ENCODE measurements at regions not wholly inside any gene's neighbourhood (a gene's known extent, or its start where the extent isn't known, plus 50 kb on each side); places are given as distances from the start of the nearest gene placed in this dataset.

DNA sequence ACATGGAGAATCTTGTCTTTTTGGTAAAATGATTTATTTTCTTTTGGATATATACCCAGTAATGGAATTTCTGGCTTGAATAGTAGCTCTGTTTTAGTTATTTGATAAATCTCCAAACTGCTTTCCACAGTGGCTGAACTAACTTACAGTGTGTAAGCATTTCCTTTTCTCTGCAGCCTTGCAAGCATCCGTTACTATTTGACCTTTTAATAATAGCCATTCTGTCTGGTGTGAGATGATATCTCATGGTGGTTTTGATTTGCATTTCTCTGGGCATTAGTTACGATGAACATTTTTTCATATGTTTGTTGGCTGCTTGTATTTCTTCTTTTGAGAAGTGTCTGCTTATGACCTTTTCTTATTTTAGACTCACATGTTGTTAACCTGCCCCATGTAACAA lies 190.2 kb downstream of the GALR1 start:
- TF ChIP-seq, protein P1, sequence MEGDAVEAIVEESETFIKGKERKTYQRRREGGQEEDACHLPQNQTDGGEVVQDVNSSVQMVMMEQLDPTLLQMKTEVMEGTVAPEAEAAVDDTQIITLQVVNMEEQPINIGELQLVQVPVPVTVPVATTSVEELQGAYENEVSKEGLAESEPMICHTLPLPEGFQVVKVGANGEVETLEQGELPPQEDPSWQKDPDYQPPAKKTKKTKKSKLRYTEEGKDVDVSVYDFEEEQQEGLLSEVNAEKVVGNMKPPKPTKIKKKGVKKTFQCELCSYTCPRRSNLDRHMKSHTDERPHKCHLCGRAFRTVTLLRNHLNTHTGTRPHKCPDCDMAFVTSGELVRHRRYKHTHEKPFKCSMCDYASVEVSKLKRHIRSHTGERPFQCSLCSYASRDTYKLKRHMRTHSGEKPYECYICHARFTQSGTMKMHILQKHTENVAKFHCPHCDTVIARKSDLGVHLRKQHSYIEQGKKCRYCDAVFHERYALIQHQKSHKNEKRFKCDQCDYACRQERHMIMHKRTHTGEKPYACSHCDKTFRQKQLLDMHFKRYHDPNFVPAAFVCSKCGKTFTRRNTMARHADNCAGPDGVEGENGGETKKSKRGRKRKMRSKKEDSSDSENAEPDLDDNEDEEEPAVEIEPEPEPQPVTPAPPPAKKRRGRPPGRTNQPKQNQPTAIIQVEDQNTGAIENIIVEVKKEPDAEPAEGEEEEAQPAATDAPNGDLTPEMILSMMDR (IDR thresholded peaks at IDR 0.05): no peak
- TF ChIP-seq POLR2A (IDR thresholded peaks at IDR 0.05): no peak
